ENCODE measurements at regions not wholly inside any gene's neighbourhood (a gene's known extent, or its start where the extent isn't known, plus 50 kb on each side); places are given as distances from the start of the nearest gene placed in this dataset.

- TF ChIP-seq POLR2A (IDR thresholded peaks at IDR 0.05; ENCODE audit: low read depth, low read length) = no peak
- no peak for TF ChIP-seq POLR2AphosphoS5 (IDR thresholded peaks at IDR 0.05; ENCODE audit: low read depth, low read length)
- TF ChIP-seq TAF1 (IDR thresholded peaks at IDR 0.05; ENCODE audit: borderline replicate concordance, low read depth, low read length) = no peak
Measured at GRCh38 chr4:33780952-33781791, 2463.1 kb downstream of the ARAP2 start.
